Activated naive CD4-positive, alpha-beta T cell treated with anti-CD3 and anti-CD28 coated beads, Interleukin-2, amount 50 U/mL, for 24 hours (primary cell): ENCODE measurements at regions not wholly inside any gene's neighbourhood (a gene's known extent, or its start where the extent isn't known, plus 50 kb on each side); places are given as distances from the start of the nearest gene placed in this dataset.
"Not testable (repeated sequence)": the region's sequence is repeated elsewhere in the genome, so short reads cannot be mapped to it uniquely, and the experiment has no call there.

ENCODE experiments used
- H3K27ac Mint-ChIP-seq: one replicate; pipeline ENCODE4 v1.8.0; 2021; ENCODE audit warnings: mild to moderate bottlenecking, mixed read lengths
- H3K27me3 Mint-ChIP-seq: one replicate; pipeline ENCODE4 v1.8.0; 2021; ENCODE audit warnings: mixed read lengths
- H3K36me3 Mint-ChIP-seq: one replicate; pipeline ENCODE4 v1.8.0; 2021; ENCODE audit warnings: mixed read lengths
- H3K4me1 Mint-ChIP-seq: one replicate; pipeline ENCODE4 v1.8.0; 2021; ENCODE audit warnings: mixed read lengths
- H3K4me3 Mint-ChIP-seq: one replicate; pipeline ENCODE4 v1.8.0; 2021; ENCODE audit warnings: mild to moderate bottlenecking, mixed read lengths
- H3K9me3 Mint-ChIP-seq: one replicate; pipeline ENCODE4 v1.8.0; 2021; ENCODE audit warnings: mixed read lengths

DNA sequence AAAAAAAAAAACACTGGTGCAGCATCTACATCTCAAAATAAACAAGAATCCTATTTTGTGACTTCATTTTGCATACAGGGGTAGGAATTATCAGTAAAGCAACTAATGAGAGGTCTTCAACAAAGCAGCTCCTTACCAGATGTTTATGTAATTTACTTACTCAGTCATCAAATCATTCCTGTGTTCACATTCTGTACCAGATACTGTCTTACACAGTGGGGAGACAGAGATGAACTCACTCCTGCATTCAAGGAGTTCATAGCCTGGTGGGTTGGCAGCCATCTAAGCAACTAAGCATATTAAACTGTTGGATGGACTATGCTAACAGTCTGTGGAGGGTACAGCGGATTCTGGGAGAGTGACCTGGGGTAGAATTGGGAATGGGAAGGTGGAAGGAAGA, 169.0 kb downstream of the OSR1 start:
- Mint-ChIP-seq H3K27ac (no peak overlapping the region), H3K4me3 (no peak overlapping the region), H3K4me1 (no peaks in the 10 kb centered on the region), H3K27me3 (no peaks in the 10 kb centered on the region), H3K36me3 (peaks cover 4% of the 10 kb centered on the region), H3K9me3 (no peaks in the 10 kb centered on the region)

DNA sequence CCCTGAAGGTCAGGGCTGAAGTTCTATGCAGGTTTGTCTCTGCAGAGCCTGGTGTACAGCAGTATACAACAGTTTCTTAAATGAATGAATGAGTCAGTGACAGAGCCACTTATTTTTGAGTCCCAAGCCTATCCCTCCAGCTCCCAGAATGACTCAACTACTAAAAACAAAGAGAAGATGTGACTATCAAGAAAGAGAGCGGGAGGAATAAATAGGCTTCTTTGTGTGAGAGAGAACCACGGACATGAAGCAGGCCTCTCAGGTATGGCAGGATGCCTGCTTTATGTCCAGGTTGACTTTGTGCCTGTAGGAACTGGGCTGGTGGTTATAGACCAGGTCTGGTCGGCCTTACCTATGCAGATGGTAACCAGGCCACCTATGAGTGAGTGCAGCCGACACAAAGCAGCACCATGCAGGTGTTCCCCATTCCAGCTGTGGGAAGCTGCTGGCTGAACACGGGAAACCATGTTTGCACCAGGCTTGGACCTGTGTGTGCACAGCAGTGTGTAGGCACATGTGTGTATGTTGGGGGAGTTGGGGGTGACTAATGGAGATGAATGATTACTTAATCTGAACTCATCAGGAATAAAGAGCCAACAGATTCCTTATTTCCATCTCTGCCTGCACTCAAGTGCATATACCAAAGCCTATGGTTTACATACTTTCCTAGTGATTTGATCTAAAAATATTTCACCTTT, 171.0 kb downstream of the OSR1 start:
- Mint-ChIP-seq H3K27me3 (no peaks in the 10 kb centered on the region), H3K9me3 (peaks cover 13% of the 10 kb centered on the region), H3K4me1 (no peaks in the 10 kb centered on the region), H3K27ac (no peak overlapping the region), H3K36me3 (peaks cover 4% of the 10 kb centered on the region), H3K4me3 (no peak overlapping the region)

- no peaks in the 10 kb centered on the region for H3K27me3 Mint-ChIP-seq
- H3K9me3 Mint-ChIP-seq, result peaks cover 27% of the 10 kb centered on the region
- H3K4me1 Mint-ChIP-seq, result no peaks in the 10 kb centered on the region
- H3K27ac Mint-ChIP-seq, result no peak overlapping the region
- peaks cover 4% of the 10 kb centered on the region for H3K36me3 Mint-ChIP-seq
- H3K4me3 Mint-ChIP-seq, result no peak overlapping the region
These were observed 173.3 kb downstream of the OSR1 start for GRCh38 chr2:19185086-19185485.

DNA sequence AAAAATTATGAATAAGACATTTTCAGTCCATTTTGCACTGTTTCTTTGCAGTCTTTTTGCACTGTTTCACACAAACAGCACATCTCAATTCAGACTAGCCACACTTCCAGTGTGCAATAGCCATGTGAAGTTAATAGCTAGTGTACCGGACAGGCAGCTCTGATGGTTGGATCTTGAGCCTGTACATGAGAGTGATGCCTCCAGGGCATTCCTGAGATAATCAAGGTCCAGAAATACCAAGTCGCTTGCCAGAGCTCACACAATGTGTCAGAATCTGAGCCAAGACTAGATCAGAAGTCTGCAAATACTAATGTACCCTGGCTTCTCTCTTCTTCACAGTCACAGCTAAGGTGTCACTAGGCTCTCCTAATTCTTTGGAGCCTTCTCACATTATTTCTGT, 180.2 kb downstream of the OSR1 start:
- Mint-ChIP-seq H3K4me3 (no peak overlapping the region), H3K4me1 (no peaks in the 10 kb centered on the region), H3K9me3 (peaks cover 21% of the 10 kb centered on the region), H3K36me3 (no peaks in the 10 kb centered on the region), H3K27me3 (no peaks in the 10 kb centered on the region), H3K27ac (no peak overlapping the region)

DNA sequence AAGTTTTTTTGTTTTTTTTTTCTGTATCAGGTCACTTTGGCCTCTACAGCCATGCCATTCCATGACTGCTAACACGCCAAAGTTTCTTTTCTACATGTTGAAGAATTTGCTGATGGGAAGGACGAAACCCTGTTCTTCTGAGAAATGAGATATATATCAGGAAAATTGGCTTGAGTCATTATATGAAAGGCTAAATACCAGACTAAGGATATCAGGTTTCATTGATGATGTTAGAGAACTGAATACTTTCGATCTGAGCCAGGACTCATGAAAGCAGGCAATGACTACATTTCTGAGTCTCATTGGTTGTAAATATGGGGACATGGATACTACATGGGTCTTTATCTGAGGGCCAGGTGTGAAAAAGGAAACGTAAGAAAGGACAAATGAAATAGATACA, 181.4 kb downstream of the OSR1 start:
- no peak overlapping the region for H3K4me3 Mint-ChIP-seq
- no peaks in the 10 kb centered on the region for H3K27me3 Mint-ChIP-seq
- H3K9me3 Mint-ChIP-seq, result peaks cover 9% of the 10 kb centered on the region
- H3K27ac Mint-ChIP-seq, result no peak overlapping the region
- no peaks in the 10 kb centered on the region for H3K4me1 Mint-ChIP-seq
- H3K36me3 Mint-ChIP-seq, result no peaks in the 10 kb centered on the region

GRCh38 chr2:19176172-19176852, 182.1 kb downstream of the OSR1 start:
- no peak overlapping the region for H3K4me3 Mint-ChIP-seq
- no peaks in the 10 kb centered on the region for H3K4me1 Mint-ChIP-seq
- H3K36me3 Mint-ChIP-seq, result no peaks in the 10 kb centered on the region
- H3K27me3 Mint-ChIP-seq, result no peaks in the 10 kb centered on the region
- peaks cover 7% of the 10 kb centered on the region for H3K9me3 Mint-ChIP-seq
- H3K27ac Mint-ChIP-seq, result no peak overlapping the region

DNA sequence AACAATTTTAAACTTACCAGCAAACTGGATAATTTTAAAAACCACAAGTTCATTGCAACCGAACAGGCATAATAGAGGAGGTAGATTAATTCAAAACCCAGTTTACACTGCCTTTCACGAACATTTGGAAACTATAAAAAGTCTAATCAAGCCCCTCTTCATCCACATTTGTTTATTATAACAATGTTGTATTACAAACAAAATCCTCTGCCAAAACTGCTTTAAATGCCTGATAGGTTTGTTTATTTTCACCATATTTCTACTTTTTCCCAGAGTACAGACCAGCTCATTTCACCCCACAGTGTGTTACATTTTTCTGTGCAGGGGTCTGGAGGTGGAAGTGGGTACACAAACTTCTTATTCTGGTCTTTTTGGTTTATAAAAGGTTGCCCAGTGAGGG, 184.2 kb downstream of the OSR1 start:
- Mint-ChIP-seq H3K9me3 (no peaks in the 10 kb centered on the region), H3K4me3 (no peak overlapping the region), H3K27me3 (no peaks in the 10 kb centered on the region), H3K4me1 (no peaks in the 10 kb centered on the region), H3K36me3 (no peaks in the 10 kb centered on the region), H3K27ac (no peak overlapping the region)

DNA sequence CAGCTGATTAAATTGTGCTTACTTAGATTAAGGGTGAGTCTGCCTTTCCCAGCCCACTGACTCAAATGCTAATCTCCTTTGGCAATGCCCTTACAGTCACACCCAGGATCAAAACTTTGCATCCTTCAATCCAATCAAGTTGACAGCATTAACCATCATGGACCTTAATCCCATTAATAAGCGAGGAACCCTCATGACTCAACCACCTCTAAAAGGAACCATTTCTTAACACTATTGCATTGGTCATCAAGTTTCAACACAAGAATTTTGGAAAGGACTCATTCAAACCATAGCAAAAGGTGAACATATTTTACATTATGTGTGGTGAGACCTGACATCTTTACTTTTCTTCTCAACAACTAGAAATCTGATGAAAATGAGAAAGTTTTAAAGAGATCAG, 187.0 kb downstream of the OSR1 start:
- Mint-ChIP-seq H3K27ac (no peak overlapping the region), H3K4me1 (no peaks in the 10 kb centered on the region), H3K36me3 (no peaks in the 10 kb centered on the region), H3K9me3 (peaks cover 5% of the 10 kb centered on the region), H3K27me3 (no peaks in the 10 kb centered on the region), H3K4me3 (no peak overlapping the region)

DNA sequence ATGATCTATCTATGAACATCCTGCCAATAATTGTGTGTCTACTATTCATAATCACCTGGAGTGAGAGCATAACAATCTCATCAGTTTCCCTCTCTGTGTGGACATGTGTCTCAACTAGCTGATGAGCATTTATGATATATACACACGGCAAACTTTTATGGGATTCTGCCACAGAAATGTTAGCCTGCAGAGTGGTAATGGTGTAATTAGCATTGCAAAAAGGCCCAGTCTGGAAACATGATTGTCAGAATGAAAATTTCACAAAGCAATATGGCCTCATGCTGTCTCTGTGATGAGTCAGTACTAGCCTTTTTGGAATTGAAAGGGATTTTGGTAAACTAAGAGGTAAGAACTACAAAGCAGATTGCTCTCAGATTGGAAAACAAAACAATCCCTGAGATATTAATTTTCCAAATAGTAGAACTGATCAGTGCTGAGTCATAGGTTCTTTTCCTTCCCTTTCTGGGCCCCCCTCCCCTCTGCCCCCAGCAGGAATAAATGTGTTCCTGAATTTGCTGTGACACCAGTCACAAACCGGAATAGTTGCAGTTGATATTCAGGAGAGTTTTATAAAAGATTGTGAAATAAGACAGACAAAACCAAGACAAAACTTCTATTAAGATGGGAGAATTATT, 189.2 kb downstream of the OSR1 start:
- H3K36me3 Mint-ChIP-seq, result no peaks in the 10 kb centered on the region

GRCh38 chr2:19164099-19164498, 194.3 kb downstream of the OSR1 start:
- H3K36me3 Mint-ChIP-seq, H3K4me1 Mint-ChIP-seq, H3K27me3 Mint-ChIP-seq, H3K4me3 Mint-ChIP-seq, H3K27ac Mint-ChIP-seq: not testable (repeated sequence)
- peaks cover 26% of the 10 kb centered on the region for H3K9me3 Mint-ChIP-seq

More for the DNA sequence above, 189.2 kb downstream of the OSR1 start:
- Mint-ChIP-seq H3K27ac (no peak overlapping the region), H3K4me1 (no peaks in the 10 kb centered on the region), H3K27me3 (no peaks in the 10 kb centered on the region), H3K9me3 (peaks cover 5% of the 10 kb centered on the region), H3K4me3 (no peak overlapping the region)

GRCh38 chr2:19158896-19159295, 199.5 kb downstream of the OSR1 start:
- Mint-ChIP-seq H3K4me3 (no peak overlapping the region), H3K9me3 (peaks cover 21% of the 10 kb centered on the region), H3K27me3 (peaks cover 4% of the 10 kb centered on the region), H3K27ac (no peak overlapping the region), H3K36me3 (no peaks in the 10 kb centered on the region), H3K4me1 (no peaks in the 10 kb centered on the region)

DNA sequence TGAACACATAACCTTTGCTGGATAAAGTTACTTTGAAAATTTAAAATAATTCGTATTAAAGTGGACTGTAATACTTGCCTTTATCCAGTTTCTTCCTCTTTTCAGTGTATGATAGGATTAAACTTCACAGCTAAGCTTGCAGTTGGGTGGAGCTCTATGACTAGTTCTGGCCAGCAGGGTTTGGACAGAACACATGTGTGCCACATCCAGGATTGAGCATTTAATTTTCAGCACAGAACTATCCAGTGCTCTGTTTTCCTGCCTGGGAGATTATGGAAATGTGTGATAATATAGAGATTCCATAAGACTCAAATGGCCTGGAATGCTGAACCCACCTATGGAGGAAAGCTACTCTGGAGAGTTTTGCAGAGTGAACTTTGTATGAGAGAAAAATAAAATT, 200.2 kb downstream of the OSR1 start:
- Mint-ChIP-seq H3K27ac (no peak overlapping the region), H3K9me3 (peaks cover 21% of the 10 kb centered on the region), H3K27me3 (peaks cover 4% of the 10 kb centered on the region), H3K4me3 (no peak overlapping the region), H3K4me1 (no peaks in the 10 kb centered on the region), H3K36me3 (no peaks in the 10 kb centered on the region)

DNA sequence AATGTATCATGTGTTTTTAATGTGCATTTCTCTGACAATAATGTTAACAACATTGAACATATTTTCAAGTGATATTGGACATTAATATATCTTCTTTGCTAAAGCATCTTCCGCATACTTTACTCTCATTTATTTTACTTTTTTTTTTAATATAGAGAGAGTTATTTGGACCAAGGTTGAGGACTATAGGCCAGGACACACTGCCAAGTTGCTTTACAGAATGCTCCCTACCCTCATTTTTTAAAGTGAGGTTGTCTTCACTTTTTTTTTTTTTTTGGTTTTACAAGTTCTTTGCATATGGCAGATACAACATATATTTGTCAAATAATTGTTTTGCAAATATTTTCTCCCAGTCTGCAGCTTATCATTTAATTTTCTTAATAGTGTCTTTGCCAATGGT, 201.8 kb downstream of the OSR1 start:
- Mint-ChIP-seq H3K27ac (no peak overlapping the region), H3K4me1 (no peaks in the 10 kb centered on the region), H3K4me3 (no peak overlapping the region), H3K36me3 (peaks cover 1% of the 10 kb centered on the region), H3K9me3 (peaks cover 32% of the 10 kb centered on the region), H3K27me3 (peaks cover 6% of the 10 kb centered on the region)

- Mint-ChIP-seq H3K4me1 (no peaks in the 10 kb centered on the region), H3K27me3 (peaks cover 6% of the 10 kb centered on the region), H3K27ac (no peak overlapping the region), H3K9me3 (peaks cover 26% of the 10 kb centered on the region), H3K4me3 (no peak overlapping the region), H3K36me3 (peaks cover 1% of the 10 kb centered on the region)
These were observed 207.7 kb downstream of the OSR1 start for GRCh38 chr2:19150726-19151125.

DNA sequence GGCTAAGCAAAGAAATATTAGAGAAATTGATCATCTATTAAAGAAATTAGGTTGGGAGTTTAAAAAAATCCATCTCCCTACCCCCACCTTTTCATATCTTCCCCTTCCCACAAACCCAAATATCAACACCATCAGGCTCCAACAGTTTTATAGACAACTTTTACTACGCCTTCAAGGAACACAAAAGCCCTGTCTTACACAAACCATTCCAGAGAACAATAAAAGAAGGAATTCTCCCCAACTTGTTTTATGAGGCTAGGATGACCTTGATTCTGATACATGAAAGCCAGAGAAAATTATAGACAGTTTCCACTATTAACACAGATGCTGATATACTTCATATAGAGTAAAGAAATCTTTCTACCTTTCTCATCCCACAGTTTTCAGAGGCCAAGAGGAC, 211.6 kb downstream of the OSR1 start:
- H3K4me1 Mint-ChIP-seq, result no peaks in the 10 kb centered on the region
- peaks cover 13% of the 10 kb centered on the region for H3K9me3 Mint-ChIP-seq
- H3K36me3 Mint-ChIP-seq, result no peaks in the 10 kb centered on the region
- H3K27ac Mint-ChIP-seq, result no peak overlapping the region
- no peak overlapping the region for H3K4me3 Mint-ChIP-seq
- H3K27me3 Mint-ChIP-seq, result peaks cover 5% of the 10 kb centered on the region

DNA sequence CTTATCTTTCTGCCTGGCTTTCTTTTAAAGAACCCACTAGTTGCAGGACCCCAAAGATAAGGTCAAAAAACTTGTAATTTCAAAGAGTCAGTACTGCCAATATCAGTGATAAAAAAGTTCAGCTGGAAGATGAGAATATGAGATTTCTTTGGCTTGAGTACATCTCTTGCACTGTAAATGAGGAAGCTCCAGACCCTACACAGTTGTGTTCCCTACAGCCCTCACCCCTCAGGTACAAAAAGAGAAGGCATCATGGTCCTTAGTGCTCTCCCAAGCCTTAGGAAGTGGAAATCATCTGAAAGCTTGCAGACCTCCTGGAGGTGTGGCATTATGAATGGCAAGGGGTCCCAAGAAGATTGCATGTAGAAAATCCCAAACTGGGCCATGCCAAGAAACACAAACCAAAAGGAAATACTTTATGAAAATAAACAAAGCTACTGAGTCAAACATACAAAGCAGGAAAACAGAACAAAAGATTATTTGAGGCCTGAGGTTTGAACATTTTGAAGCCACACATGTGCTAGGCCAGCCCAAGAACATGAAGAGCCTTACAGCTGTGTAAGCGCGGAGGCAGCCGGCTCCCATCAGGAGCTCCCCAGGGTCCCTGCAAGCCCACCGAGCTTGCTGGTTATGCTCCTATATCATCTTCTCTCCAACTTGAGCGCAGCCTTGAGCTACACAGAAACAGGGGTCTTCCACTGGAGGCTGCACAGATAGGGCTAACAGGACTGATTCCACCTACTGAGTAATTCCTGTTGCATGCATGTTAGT, 217.0 kb downstream of the OSR1 start:
- H3K27me3 Mint-ChIP-seq, result peaks cover 1% of the 10 kb centered on the region
- H3K4me3 Mint-ChIP-seq, result no peak overlapping the region
- no peak overlapping the region for H3K27ac Mint-ChIP-seq
- no peaks in the 10 kb centered on the region for H3K4me1 Mint-ChIP-seq
- no peaks in the 10 kb centered on the region for H3K9me3 Mint-ChIP-seq
- H3K36me3 Mint-ChIP-seq, result no peaks in the 10 kb centered on the region
